Right forelimb (tissue), 1 donor: ENCODE measurements at regions not wholly inside any gene's neighbourhood (a gene's known extent, or its start where the extent isn't known, plus 50 kb on each side); places are given as distances from the start of the nearest gene placed in this dataset.
A peak's percentile ranks its signal among the peaks of the same experiment; 100 is the strongest.
"Not testable (repeated sequence)": the region's sequence is repeated elsewhere in the genome, so short reads cannot be mapped to it uniquely, and the experiment has no call there.

Experiments used
- DNase-seq: peaks from one replicate; pipeline ENCODE4 v3.0.0-alpha.2; 2018

- DNase-seq, result not testable (repeated sequence)
Observed at GRCh38 chr7:35853194-35853593, 52.3 kb downstream of the SEPTIN7 start.

DNA sequence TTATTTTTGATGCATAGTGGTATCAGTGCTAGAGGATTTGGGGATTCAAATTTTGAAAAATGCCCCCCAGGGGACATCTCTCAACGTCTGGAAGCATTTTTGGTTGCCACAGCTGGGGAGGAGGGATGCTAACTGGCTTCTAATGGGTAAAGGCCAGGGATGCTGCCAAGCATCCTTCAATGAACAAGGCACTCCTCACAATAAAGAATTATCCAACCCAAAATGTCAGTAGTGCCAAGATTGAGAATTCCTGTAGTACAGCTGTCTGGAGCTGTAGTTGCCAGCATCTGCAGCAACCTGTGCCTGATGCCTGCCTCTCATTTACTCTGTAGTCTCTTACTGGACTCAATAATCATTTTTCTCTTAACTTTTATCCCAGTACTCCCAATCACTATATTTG lies 53.5 kb downstream of the SEPTIN7 start:
- DNase-seq, result no peak

DNA sequence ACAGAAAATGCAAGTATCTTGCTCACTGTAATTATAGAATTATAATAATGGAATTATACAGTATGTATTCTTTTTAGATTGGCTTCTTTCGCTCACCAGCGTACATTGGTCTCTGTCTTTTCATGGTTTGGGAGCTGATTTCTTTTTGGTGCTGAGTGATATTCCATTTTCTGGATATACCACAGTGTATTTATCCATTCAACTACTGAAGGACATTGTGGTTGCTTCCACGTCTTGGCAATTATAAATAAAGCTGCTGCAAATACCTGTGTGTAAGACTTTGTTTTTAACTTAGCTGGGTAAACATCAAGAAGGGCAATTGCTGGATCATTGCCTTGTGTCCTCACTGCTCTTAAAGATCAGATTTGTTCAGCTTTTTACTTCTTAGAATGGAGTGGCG lies 55.3 kb downstream of the SEPTIN7 start:
- DNase-seq, result no peak

- DNase-seq, result no peak
Observed at GRCh38 chr7:35860664-35861063, 59.8 kb downstream of the SEPTIN7 start.

- DNase-seq, result no peak
Observed at GRCh38 chr7:35865287-35865686, 64.4 kb downstream of the SEPTIN7 start.

GRCh38 chr7:35866186-35866585 lies 65.3 kb downstream of the SEPTIN7 start:
- DNase-seq, result no peak

- DNase-seq, result not testable (repeated sequence)
Observed at GRCh38 chr7:35869117-35869516, 68.3 kb downstream of the SEPTIN7 start.

- no peak for DNase-seq
Observed at GRCh38 chr7:35869810-35870209, 69.0 kb downstream of the SEPTIN7 start.

DNA sequence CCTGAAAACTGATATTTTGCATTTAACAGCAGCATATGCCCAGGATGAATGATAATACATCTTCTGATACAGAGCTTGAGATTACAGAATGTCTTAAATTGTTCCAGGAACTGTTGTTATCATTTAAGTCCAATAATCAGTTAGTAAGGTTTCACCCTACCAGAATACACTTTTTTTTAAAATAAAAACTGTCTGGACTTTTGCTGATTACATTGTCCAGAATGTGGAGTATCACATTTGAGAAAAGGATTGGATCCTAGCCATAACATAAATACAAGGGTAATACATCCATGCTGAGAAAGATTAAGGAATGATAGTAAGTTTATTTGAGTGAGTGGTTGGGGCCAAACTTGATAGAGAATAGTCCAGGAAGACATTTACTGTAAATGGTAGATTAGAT lies 71.0 kb downstream of the SEPTIN7 start:
- no peak for DNase-seq

- DNase-seq, result no peak
Observed at GRCh38 chr7:35874886-35875285, 74.0 kb downstream of the SEPTIN7 start.

DNA sequence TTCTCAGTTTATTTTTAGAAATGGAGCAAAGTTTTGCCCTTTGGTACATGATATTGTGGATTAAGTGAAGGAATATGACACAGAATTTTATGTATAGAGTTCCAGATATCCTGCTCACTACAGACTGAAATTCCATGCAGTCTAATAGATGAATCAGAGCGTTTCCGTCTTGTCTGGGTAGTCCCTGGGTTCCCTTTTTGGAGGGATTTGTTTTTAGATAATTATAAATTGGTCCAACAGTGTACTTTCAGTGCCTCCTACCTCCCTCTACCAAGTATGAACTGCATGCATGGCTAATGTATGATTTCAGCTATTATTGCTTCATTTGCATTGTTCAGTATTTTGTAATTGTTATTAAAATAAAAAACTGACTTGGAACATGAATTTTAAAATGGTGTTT lies 74.4 kb downstream of the SEPTIN7 start:
- no peak for DNase-seq

DNA sequence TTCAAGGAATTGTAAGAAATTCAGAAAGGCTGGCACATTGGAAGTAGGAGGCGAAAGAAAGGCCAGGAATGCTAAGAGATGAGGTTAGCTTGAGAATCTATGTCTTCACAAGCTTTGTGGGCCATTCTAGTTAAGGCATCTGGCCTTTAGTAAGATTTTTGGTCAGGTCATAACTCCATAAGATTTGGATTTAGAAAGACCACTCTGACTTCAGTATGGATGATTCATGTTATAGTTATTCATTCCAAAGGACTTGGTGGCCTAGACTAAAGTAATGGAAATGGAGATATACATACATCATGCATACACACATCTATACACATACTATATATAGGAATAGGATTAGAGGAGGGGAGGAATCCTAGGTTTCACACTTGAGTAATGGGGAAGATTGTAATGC lies 77.5 kb downstream of the SEPTIN7 start:
- DNase-seq, result no peak

DNA sequence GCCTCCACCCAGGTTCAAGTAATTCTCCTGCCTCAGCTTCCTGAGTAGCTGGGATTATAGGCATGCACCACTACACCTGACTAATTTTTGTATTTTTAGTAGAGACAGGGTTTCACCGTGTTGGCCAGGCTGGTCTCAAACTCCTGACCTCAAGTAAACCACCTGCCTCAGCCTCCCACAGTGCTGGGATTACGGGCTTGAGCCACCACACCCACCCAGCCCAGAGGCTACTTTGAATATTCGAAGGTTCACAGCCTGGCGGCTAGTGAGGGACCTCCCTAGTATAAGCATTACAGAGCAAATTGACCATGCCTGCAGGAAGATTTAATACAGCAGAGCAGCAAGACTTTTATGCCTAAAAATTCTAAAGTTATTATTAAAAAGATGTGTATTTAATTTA lies 86.6 kb downstream of the SEPTIN7 start:
- not testable (repeated sequence) for DNase-seq

GRCh38 chr7:35889001-35889400 lies 88.1 kb downstream of the SEPTIN7 start:
- no peak for DNase-seq

DNA sequence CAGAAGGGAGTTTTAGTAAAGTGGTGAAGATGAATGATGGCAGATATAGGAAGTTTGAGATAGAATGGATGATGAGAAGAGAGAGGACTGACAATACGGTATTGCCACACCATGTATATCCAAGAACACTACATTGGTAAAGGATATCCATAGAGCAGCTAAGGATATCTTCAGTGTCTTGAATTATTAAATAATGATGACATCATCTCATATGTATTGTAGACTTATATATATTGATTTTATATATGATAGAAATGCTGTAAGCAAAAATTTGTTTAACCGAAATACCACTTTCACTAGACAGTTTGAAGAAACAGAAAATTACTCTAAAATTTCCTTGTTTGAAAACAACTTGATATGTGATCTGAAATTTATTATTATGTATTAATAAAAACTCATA lies 89.0 kb downstream of the SEPTIN7 start:
- DNase-seq, result no peak

DNA sequence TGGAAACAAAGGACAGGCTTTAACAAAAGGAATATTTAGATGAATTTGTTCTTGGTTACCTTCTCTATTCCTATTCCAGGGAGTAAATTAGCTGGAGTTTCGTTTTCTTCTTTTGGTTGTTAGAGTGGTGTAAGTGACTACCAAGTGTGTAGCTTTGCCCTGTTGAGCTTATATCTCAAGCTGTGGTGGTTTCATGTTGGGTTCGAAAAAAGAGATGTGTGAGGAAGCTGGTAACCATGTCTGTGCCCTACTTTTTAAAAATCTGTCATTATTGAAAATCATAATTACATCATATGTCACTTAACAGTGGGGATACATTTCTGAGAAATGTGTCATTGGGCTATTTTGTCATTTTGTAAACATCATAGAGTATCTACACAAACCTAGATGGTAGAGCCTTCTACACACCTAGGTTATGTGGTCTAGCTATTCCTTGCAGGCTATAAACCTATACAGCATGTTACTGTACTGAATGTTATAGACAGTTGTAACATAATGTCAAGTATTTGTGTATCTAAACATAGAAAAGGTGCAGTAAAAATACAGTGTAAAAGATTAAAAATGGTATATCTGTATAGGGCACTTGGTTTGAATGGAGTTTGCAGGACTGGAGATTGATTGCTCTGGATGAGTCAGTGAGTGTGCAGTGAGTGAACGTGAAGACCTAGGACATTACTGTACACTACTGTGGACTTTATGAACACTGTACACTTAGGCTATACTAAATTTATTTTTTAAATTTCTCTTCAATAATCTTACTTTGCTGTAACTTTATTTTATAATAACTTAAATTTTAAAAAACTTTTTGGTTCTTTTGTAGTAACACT lies 90.4 kb downstream of the SEPTIN7 start:
- DNase-seq, result no peak

DNA sequence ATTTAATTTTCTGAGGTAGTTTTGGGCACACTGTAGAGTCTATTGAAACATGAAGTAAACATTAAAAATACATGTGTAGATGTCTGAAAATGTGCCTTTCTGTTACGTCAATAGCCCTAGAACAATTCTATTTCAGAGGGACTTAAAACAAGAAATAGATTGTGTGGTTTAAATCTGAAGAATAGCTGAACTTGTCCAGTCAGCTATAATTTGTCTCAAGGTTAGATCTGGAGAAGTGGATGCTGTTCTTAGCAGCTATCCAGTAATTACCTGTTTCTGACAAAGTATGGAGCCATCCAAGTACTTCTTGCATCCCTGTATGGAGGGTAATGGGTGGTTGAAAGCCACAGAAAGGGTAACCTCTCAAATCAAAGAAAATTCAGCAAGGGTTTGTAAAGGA lies 92.8 kb downstream of the SEPTIN7 start:
- no peak for DNase-seq

DNA sequence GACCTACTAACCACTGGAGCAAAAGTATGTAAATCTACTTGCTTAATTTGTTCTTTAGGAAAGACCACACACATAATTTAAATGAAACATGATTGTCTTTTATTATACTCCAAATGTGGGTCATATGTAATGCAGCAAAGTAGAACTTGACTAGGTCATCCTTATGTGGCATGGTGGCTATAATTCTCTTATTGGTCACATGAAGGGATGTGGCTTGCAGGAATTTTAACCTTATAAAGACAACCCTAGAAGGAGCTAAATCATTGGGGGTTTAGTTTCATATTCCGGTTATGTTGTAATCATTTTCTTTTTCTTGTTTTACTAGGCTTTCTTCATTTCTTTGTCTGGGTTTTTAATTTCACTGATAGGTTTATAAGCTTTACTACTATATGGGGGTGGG lies 93.9 kb downstream of the SEPTIN7 start:
- DNase-seq, result no peak

GRCh38 chr7:35900651-35901050 lies 99.8 kb downstream of the SEPTIN7 start:
- DNase-seq, result no peak

GRCh38 chr7:35905555-35905954 lies 104.7 kb downstream of the SEPTIN7 start:
- DNase-seq, result no peak

DNA sequence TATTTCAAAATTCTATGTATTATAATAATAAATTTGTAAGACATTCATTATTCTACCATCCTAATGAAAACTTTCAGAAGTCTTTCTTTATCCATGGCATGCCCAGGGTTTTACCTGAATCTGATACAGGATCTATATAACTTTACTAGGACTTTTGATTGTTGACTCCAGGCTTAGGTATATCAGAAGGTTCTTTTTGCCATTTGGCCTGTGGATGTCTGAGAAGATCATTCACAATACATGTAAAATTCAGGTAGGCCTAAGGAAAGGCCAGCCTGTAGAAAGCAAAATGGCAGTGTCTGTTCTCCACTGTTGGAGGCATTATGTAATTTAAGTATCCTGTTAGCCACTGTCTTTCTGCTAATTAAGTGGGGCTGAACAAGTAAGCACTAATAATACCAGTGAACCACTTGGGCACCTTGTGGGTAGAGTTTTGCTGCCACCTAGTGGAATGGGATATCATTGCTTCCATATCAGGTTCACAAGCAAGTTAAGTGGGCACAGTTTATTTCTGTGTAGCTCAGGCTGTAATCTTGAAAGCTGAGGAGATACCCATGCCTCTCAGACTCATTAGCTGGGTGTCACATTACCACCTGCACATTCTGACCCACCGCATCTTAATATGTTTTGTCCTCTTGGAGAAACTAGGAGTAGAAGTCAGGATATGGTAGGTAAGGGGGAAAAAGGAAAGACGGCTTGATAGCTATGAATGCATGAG lies 105.5 kb downstream of the SEPTIN7 start:
- DNase-seq, result peak; percentile 77

DNA sequence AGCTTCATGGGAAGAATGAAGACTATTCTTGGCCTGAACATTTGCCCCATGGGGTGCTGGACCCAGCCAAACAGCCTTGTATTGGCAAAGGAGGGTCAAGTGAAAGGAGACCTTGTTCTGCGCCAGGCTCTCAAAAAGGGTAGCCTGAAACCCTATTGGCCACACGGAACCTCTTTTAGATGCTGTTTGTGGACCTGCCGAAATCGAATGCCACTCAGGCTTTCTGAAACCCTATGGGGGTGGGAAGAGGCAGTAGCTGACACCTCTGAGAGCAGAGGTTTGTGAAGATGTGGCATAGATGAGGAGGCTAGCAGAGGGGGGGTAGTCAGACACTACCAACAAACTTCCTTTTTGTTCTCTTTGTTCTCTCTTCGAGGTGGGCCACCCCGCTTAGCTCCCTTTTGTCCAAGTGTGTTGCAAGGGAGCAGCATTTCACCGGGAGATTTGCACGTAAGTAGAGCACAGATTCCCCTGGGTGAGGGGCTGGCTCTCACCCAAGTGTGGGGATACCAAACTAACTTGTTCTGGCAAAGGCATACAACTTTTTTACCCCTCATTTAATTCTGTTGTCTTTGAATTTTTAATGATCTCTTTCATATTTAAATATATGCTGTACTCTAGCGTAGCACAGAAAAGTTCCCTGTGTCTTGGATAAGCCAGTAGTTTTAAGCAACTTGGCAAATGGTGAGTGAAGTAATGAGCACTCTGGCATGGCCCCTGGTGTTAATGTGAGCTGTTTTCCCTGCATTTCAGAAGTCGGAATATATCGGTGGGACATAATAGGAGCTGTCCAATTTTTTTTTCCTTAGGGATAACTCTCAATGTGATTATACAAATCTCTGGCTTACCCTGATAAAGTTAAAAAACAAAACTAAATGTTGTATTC lies 107.7 kb downstream of the SEPTIN7 start:
- DNase-seq, result no peak

GRCh38 chr7:35909870-35910357 lies 109.1 kb downstream of the SEPTIN7 start:
- no peak for DNase-seq
